Prostate gland (tissue), 2 donors: ENCODE measurements at regions not wholly inside any gene's neighbourhood (a gene's known extent, or its start where the extent isn't known, plus 50 kb on each side); places are given as distances from the start of the nearest gene placed in this dataset.

Experiments
- POLR2AphosphoS5 ChIP-seq: sonication (generic); formaldehyde crosslinking; IDR thresholded peaks from one replicate; pipeline ENCODE4 v1.6.1; 2017; ENCODE audit warnings: antibody characterized with exemption
- TF ChIP-seq, protein P1 (sequence below), 4 experiments: fragments of 200-600 bp in 2 of 4; fragments of 450-650 bp in 2 of 4; sonication (generic) in 2 of 4; IDR thresholded peaks; 1 replicate in 3 of 4; 2 replicates in 1 of 4; pipeline ENCODE4 v1.5.1; 2016 to 2019; ENCODE audit warnings: antibody characterized with exemption in 4 of 4, mild to moderate bottlenecking in 2 of 4, moderate library complexity in 2 of 4

DNA sequence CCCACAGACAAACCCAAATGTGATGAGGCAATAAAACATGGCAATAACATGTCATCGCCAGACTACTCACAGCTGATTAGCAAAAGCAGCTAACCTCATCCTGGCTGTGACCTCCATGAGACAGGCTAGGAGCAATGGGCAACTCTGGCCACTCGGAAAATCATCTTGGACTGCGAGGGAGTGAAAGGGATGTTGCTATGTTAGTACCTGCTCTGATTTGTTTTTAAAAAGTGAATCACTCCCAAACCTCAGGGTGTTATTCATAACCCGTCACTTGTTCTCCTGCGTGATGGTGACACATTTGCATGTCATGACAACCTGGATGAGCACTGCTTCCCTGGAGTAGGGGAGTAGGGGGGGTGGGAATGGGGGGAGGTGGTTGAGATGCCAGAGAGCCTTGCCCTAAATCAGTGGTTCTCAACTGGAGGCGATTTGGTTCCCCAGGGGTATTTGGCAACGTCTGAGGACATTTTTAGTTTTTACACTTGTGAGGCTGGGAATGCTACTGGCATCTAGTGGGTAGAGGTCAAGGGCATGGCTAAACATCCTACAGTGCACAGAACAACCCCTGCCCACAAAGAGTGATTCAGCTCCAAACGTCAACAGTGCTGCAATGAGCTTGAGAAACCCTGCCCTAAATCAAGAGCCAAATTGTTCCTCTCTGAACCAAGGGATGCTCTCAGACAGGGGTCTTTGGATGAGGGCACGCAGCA is 241.7 kb downstream of the SOX9 start:
- TF ChIP-seq, protein P1, sequence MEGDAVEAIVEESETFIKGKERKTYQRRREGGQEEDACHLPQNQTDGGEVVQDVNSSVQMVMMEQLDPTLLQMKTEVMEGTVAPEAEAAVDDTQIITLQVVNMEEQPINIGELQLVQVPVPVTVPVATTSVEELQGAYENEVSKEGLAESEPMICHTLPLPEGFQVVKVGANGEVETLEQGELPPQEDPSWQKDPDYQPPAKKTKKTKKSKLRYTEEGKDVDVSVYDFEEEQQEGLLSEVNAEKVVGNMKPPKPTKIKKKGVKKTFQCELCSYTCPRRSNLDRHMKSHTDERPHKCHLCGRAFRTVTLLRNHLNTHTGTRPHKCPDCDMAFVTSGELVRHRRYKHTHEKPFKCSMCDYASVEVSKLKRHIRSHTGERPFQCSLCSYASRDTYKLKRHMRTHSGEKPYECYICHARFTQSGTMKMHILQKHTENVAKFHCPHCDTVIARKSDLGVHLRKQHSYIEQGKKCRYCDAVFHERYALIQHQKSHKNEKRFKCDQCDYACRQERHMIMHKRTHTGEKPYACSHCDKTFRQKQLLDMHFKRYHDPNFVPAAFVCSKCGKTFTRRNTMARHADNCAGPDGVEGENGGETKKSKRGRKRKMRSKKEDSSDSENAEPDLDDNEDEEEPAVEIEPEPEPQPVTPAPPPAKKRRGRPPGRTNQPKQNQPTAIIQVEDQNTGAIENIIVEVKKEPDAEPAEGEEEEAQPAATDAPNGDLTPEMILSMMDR (IDR thresholded peaks at IDR 0.05) = no peak
- TF ChIP-seq POLR2AphosphoS5 = no peak
